OCI-LY7 (cell line): ENCODE measurements at regions not wholly inside any gene's neighbourhood (a gene's known extent, or its start where the extent isn't known, plus 50 kb on each side); places are given as distances from the start of the nearest gene placed in this dataset.

ENCODE experiments used
- BruUV-seq: library from RNA; stranded (reverse); fragments of 400-500 nt; replicated peaks from 2 replicates; lab custom pipeline; 2021; lab: Mats Ljungman, UMichigan
- CTCF ChIA-PET: fragments of 300-600 bp; sonication (Branson Sonifier 250); formaldehyde crosslinking; loops from one replicate; lab custom pipeline; 2022; ENCODE audit warnings: antibody characterized with exemption; ENCODE audit not compliant: unreplicated experiment; lab: Charles Lee
- POLR2A ChIA-PET: fragments of 300-600 bp; sonication (Branson Sonifier 250); formaldehyde crosslinking; loops from one replicate; lab custom pipeline; 2022; ENCODE audit warnings: antibody characterized with exemption; lab: Charles Lee
- DNase-seq: peaks from one replicate; pipeline ENCODE4 v3.0.0-alpha.2; 2015; ENCODE audit warnings: low spot score
- H2AFZ ChIP-seq: fragments of 200-600 bp; sonication (generic), shearing (Covaris generic); 2 replicates; pipeline ENCODE4 v1.6.1; 2014; ENCODE audit warnings: mild to moderate bottlenecking, antibody characterized with exemption, low read length, moderate library complexity
- H3K27ac ChIP-seq: fragments of 200-600 bp; sonication (generic); 2 replicates; pipeline ENCODE4 v1.5.1; 2014; ENCODE audit warnings: mixed run types, low read depth, mild to moderate bottlenecking, moderate library complexity, low read length, inconsistent platforms; ENCODE audit not compliant: poor library complexity, severe bottlenecking
- H3K36me3 ChIP-seq: fragments of 200-600 bp; sonication (generic); 2 replicates; pipeline ENCODE4 v1.6.1; 2014; ENCODE audit warnings: mild to moderate bottlenecking, antibody characterized with exemption, low read length, moderate library complexity, mixed read lengths; ENCODE audit not compliant: insufficient read depth
- H3K4me1 ChIP-seq: fragments of 200-600 bp; sonication (generic); 2 replicates; pipeline ENCODE4 v1.5.1; 2014; ENCODE audit warnings: mild to moderate bottlenecking, low read length; ENCODE audit not compliant: insufficient read depth, poor library complexity, severe bottlenecking
- H3K4me2 ChIP-seq: fragments of 200-600 bp; sonication (generic); 2 replicates; pipeline ENCODE4 v1.6.1; 2014; ENCODE audit warnings: mild to moderate bottlenecking, low read length
- H3K4me3 ChIP-seq: fragments of 200-600 bp; sonication (generic); 2 replicates; pipeline ENCODE4 v1.5.1; 2014; ENCODE audit warnings: mild to moderate bottlenecking, low read depth, low read length; ENCODE audit not compliant: poor library complexity, severe bottlenecking
- H3K79me2 ChIP-seq: fragments of 200-600 bp; sonication (generic); 2 replicates; pipeline ENCODE4 v1.6.1; 2016; ENCODE audit warnings: low read depth, mild to moderate bottlenecking, low read length, moderate library complexity, mixed read lengths; ENCODE audit not compliant: insufficient read depth
- H3K9me2 ChIP-seq: fragments of 200-600 bp; sonication (generic); 2 replicates; pipeline ENCODE4 v1.6.1; 2016; ENCODE audit warnings: mild to moderate bottlenecking, low read length, mixed read lengths; ENCODE audit not compliant: insufficient read depth
- H3K9me3 ChIP-seq: fragments of 200-600 bp; sonication (generic); 2 replicates; pipeline ENCODE4 v1.6.1; 2014; ENCODE audit warnings: mild to moderate bottlenecking, mixed run types, low read length, mixed read lengths
- H4K20me1 ChIP-seq: fragments of 200-600 bp; sonication (generic); 2 replicates; pipeline ENCODE4 v1.6.1; 2014; ENCODE audit warnings: mild to moderate bottlenecking, antibody characterized with exemption, low read length, moderate library complexity, mixed read lengths; ENCODE audit not compliant: insufficient read depth
- EZH2phosphoT487 ChIP-seq: fragments of 200-600 bp; sonication (generic); IDR thresholded peaks from 2 replicates; pipeline ENCODE4 v1.6.1; 2018; ENCODE audit warnings: low read depth, borderline replicate concordance, mild to moderate bottlenecking, mixed run types, antibody characterized with exemption, low read length, moderate library complexity, mixed read lengths
- intact Hi-C: fragments of 100-400 bp; cut with micrococcal nuclease; formaldehyde crosslinking; loops from one replicate; pipeline ENCODE4 v1.10.0; 2022; ENCODE audit not compliant: unreplicated experiment
- TF ChIP-seq, protein P1 (sequence below): fragments of 200-600 bp; sonication (generic); conservative IDR thresholded peaks from 2 replicates; pipeline ENCODE4 v1.5.1; 2014; ENCODE audit warnings: mild to moderate bottlenecking, antibody characterized with exemption, low read length, moderate library complexity, mixed read lengths

- Histone ChIP-seq H4K20me1 (no peaks in the 10 kb centered on the region), H3K27ac (no peak overlapping the region), H3K36me3 (no peaks in the 10 kb centered on the region), H3K9me2 (no peaks in the 10 kb centered on the region), H3K4me1 (no peaks in the 10 kb centered on the region), H3K4me2 (no peak overlapping the region), H3K9me3 (no peaks in the 10 kb centered on the region), H2AFZ (no peak overlapping the region), H3K79me2 (no peaks in the 10 kb centered on the region), H3K4me3 (no peak overlapping the region)
- intact Hi-C loops = no loop called here
- POLR2A ChIA-PET = no interaction called here
- CTCF ChIA-PET = no interaction called here
- TF ChIP-seq, protein P1, sequence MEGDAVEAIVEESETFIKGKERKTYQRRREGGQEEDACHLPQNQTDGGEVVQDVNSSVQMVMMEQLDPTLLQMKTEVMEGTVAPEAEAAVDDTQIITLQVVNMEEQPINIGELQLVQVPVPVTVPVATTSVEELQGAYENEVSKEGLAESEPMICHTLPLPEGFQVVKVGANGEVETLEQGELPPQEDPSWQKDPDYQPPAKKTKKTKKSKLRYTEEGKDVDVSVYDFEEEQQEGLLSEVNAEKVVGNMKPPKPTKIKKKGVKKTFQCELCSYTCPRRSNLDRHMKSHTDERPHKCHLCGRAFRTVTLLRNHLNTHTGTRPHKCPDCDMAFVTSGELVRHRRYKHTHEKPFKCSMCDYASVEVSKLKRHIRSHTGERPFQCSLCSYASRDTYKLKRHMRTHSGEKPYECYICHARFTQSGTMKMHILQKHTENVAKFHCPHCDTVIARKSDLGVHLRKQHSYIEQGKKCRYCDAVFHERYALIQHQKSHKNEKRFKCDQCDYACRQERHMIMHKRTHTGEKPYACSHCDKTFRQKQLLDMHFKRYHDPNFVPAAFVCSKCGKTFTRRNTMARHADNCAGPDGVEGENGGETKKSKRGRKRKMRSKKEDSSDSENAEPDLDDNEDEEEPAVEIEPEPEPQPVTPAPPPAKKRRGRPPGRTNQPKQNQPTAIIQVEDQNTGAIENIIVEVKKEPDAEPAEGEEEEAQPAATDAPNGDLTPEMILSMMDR = no peak
- TF ChIP-seq EZH2phosphoT487 = no peak
- BruUV-seq = no TSS peak
- DNase-seq = no peak
Observed at GRCh38 chr2:497770-498492, 179.3 kb downstream of the TMEM18 start.

DNA sequence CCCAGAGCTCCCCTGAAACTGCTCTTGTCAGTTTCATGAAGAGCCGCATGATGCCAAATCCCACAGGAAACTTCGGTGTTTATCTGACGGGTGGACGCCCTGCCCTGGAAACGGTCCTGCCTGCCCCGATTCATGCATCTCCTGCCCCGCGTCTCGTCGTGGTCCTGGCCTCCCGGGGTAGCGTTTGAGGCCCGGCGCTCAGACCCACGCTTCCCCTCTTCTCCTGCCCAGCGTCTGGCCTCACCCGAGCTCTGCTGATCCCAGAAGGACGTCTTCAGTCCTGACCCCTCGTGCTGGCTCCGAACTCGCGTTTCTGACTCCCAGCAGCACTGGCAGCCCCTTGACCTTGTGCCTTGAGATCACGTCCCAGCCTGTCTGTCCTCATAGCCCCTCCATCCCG, 180.5 kb downstream of the TMEM18 start:
- no peak overlapping the region for H3K4me3 ChIP-seq
- TF ChIP-seq, protein P1 = no peak
- no peak for TF ChIP-seq EZH2phosphoT487
- H3K4me1 ChIP-seq = no peaks in the 10 kb centered on the region
- H2AFZ ChIP-seq = no peak overlapping the region
- no peak for DNase-seq
- ChIA-PET CTCF (no interaction called here), POLR2A (no interaction called here)
- H4K20me1 ChIP-seq = no peaks in the 10 kb centered on the region
- no TSS peak for BruUV-seq
- H3K9me3 ChIP-seq = no peaks in the 10 kb centered on the region
- no peak overlapping the region for H3K27ac ChIP-seq
- H3K79me2 ChIP-seq = no peaks in the 10 kb centered on the region
- H3K36me3 ChIP-seq = no peaks in the 10 kb centered on the region
- intact Hi-C loops = no loop called here
- H3K4me2 ChIP-seq = no peak overlapping the region
- no peaks in the 10 kb centered on the region for H3K9me2 ChIP-seq

DNA sequence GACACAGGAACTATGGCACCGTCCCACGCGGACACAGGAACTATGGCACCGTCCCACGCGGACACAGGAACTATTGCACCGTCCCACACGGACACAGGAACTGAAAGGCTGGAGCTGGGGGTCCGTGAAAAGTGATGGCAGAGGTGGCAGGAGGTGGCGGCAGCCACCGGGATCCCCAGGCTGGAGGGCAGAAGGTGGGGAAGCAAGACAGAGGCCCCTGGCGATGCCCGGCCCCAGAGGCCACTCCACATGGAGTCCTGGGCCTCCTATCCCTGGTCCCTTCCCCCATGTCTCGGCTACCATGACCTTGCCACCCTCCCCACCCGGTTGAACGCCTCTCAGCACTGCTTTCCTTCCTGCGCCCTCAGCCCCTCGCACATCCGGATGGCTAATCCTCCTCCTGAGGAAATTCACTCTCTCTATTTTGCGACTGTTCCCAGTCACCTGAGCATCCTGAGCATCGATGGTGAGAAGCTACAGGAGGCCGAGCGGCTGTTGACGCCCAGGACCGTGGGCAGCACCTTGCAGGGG, 181.4 kb downstream of the TMEM18 start:
- DNase-seq = no peak
- no peaks in the 10 kb centered on the region for H3K36me3 ChIP-seq
- H3K79me2 ChIP-seq = no peaks in the 10 kb centered on the region
- H2AFZ ChIP-seq = no peak overlapping the region
- H3K9me2 ChIP-seq = no peaks in the 10 kb centered on the region
- H3K4me1 ChIP-seq = no peaks in the 10 kb centered on the region
- H3K4me2 ChIP-seq = no peak overlapping the region
- BruUV-seq = no TSS peak
- ChIA-PET CTCF (no interaction called here), POLR2A (interaction anchor here (0.6 kb wide), 1 partner anchor 49 kb away, joined by 3 read pairs; no protein-coding TSS in a partner anchor)
- no peaks in the 10 kb centered on the region for H3K9me3 ChIP-seq
- TF ChIP-seq EZH2phosphoT487 = no peak
- TF ChIP-seq, protein P1 = no peak
- no peak overlapping the region for H3K27ac ChIP-seq
- H4K20me1 ChIP-seq = no peaks in the 10 kb centered on the region
- intact Hi-C loops = no loop called here
- H3K4me3 ChIP-seq = no peak overlapping the region
